Head of caudate nucleus (tissue), 42 donors: ENCODE measurements at regions not wholly inside any gene's neighbourhood (a gene's known extent, or its start where the extent isn't known, plus 50 kb on each side); places are given as distances from the start of the nearest gene placed in this dataset.
A peak's percentile ranks its signal among the peaks of the same experiment; 100 is the strongest.
"Not testable (repeated sequence)": the region's sequence is repeated elsewhere in the genome, so short reads cannot be mapped to it uniquely, and the experiment has no call there.

Experiments used
- DNase-seq, 42 donors: peaks; one replicate each; pipeline versions ENCODE4 v3.0.0 to v3.0.0-alpha.2; 2020 to 2021; ENCODE audit warnings: mixed read lengths in 7 of 42
- intact Hi-C: fragments of 100-400 bp; cut with DNase I; formaldehyde crosslinking; loops from one replicate; pipeline ENCODE4 v1.15.0; 2022

- intact Hi-C loops = no loop called here
- no peak for DNase-seq
Observed at GRCh38 chr2:61726456-61727209, 127.2 kb downstream of the FAM161A start.

- intact Hi-C loops, DNase-seq: not testable (repeated sequence)
Observed at GRCh38 chr2:61723364-61723763, 130.5 kb downstream of the FAM161A start.

GRCh38 chr2:61722800-61723199, 131.1 kb downstream of the FAM161A start:
- no peak for DNase-seq
- intact Hi-C loops = no loop called here

GRCh38 chr2:61722318-61722717, 131.5 kb downstream of the FAM161A start:
- intact Hi-C loops = no loop called here
- no peak for DNase-seq

GRCh38 chr2:61721382-61721781, 132.5 kb downstream of the FAM161A start:
- no peak for DNase-seq
- intact Hi-C loops = no loop called here

- intact Hi-C loops = no loop called here
- DNase-seq = no peak
Observed at GRCh38 chr2:61720911-61721310, 132.9 kb downstream of the FAM161A start.

GRCh38 chr2:61718965-61719364, 134.9 kb downstream of the FAM161A start:
- intact Hi-C loops = no loop called here
- no peak for DNase-seq

GRCh38 chr2:61715506-61715905, 138.4 kb downstream of the FAM161A start:
- intact Hi-C loops = no loop called here
- DNase-seq = no peak

GRCh38 chr2:61714210-61714609, 139.7 kb downstream of the FAM161A start:
- DNase-seq = no peak
- intact Hi-C loops = no loop called here

- intact Hi-C loops = no loop called here
Observed at GRCh38 chr2:61713457-61713856, 140.4 kb downstream of the FAM161A start.

GRCh38 chr2:61712060-61712459, 141.8 kb downstream of the FAM161A start:
- no peak for DNase-seq
- intact Hi-C loops = no loop called here

More at GRCh38 chr2:61713457-61713856, 140.4 kb downstream of the FAM161A start:
- DNase-seq = no peak

GRCh38 chr2:61710711-61711110, 143.1 kb downstream of the FAM161A start:
- intact Hi-C loops = no loop called here
- no peak for DNase-seq

GRCh38 chr2:61707984-61708852, 145.6 kb downstream of the FAM161A start:
- intact Hi-C loops = no loop called here
- peak in 20 of 42 donors; percentile 11 to 70 (median 36) for DNase-seq

GRCh38 chr2:61705625-61706024, 148.2 kb downstream of the FAM161A start:
- intact Hi-C loops = no loop called here
- no peak for DNase-seq

- DNase-seq = no peak
- intact Hi-C loops = no loop called here
Observed at GRCh38 chr2:61704364-61704763, 149.5 kb downstream of the FAM161A start.

GRCh38 chr2:61702088-61702467, 151.8 kb downstream of the FAM161A start:
- no peak for DNase-seq
- intact Hi-C loops = no loop called here

- intact Hi-C loops = no loop called here
Observed at GRCh38 chr2:61700464-61700863, 153.4 kb downstream of the FAM161A start.

GRCh38 chr2:61694312-61695274, 156.4 kb upstream of the XPO1 start:
- DNase-seq = peak; percentile 85 to 98 (median 95)
- intact Hi-C loops = loop anchor here (5.0 to 10.0 kb wide), 2 partner anchors 68 to 160 kb away; partner anchors contain the start of gene XPO1

More at GRCh38 chr2:61700464-61700863, 153.4 kb downstream of the FAM161A start:
- no peak for DNase-seq

GRCh38 chr2:61693744-61694143, 155.6 kb upstream of the XPO1 start:
- no peak for DNase-seq
- intact Hi-C loops = loop anchor here (10.0 kb wide), 1 partner anchor 159 kb away; the partner anchor contains the start of gene XPO1
